ENCODE measurements at regions not wholly inside any gene's neighbourhood (a gene's known extent, or its start where the extent isn't known, plus 50 kb on each side); places are given as distances from the start of the nearest gene placed in this dataset.

GRCh38 chr13:77409412-77409811, 82.5 kb upstream of the MYCBP2 start:
- no peak for TF ChIP-seq EZH2phosphoT487 (IDR thresholded peaks at IDR 0.05; ENCODE audit: unreplicated experiment)
- TF ChIP-seq POLR2AphosphoS5 (IDR thresholded peaks at IDR 0.05; ENCODE audit: low read depth) = no peak
- TF ChIP-seq CTCF (conservative IDR thresholded peaks at IDR 0.05; ENCODE audit: low read depth in 2 of 2) = no peak
- no peak for TF ChIP-seq EZH2 (IDR thresholded peaks at IDR 0.05; ENCODE audit: low read depth, unreplicated experiment)
- TF ChIP-seq, protein P1, sequence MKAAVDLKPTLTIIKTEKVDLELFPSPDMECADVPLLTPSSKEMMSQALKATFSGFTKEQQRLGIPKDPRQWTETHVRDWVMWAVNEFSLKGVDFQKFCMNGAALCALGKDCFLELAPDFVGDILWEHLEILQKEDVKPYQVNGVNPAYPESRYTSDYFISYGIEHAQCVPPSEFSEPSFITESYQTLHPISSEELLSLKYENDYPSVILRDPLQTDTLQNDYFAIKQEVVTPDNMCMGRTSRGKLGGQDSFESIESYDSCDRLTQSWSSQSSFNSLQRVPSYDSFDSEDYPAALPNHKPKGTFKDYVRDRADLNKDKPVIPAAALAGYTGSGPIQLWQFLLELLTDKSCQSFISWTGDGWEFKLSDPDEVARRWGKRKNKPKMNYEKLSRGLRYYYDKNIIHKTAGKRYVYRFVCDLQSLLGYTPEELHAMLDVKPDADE (IDR thresholded peaks at IDR 0.05) = no peak
- no peak for TF ChIP-seq NANOG (IDR thresholded peaks at IDR 0.05; ENCODE audit: borderline replicate concordance)
- TF ChIP-seq, protein P2, sequence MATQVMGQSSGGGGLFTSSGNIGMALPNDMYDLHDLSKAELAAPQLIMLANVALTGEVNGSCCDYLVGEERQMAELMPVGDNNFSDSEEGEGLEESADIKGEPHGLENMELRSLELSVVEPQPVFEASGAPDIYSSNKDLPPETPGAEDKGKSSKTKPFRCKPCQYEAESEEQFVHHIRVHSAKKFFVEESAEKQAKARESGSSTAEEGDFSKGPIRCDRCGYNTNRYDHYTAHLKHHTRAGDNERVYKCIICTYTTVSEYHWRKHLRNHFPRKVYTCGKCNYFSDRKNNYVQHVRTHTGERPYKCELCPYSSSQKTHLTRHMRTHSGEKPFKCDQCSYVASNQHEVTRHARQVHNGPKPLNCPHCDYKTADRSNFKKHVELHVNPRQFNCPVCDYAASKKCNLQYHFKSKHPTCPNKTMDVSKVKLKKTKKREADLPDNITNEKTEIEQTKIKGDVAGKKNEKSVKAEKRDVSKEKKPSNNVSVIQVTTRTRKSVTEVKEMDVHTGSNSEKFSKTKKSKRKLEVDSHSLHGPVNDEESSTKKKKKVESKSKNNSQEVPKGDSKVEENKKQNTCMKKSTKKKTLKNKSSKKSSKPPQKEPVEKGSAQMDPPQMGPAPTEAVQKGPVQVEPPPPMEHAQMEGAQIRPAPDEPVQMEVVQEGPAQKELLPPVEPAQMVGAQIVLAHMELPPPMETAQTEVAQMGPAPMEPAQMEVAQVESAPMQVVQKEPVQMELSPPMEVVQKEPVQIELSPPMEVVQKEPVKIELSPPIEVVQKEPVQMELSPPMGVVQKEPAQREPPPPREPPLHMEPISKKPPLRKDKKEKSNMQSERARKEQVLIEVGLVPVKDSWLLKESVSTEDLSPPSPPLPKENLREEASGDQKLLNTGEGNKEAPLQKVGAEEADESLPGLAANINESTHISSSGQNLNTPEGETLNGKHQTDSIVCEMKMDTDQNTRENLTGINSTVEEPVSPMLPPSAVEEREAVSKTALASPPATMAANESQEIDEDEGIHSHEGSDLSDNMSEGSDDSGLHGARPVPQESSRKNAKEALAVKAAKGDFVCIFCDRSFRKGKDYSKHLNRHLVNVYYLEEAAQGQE (IDR thresholded peaks at IDR 0.05; ENCODE audit: unreplicated experiment) = no peak
- no peak for TF ChIP-seq CREB1 (CRISPR knock-in tag; IDR thresholded peaks at IDR 0.05; ENCODE audit: low read depth)
- no peak for TF ChIP-seq ZNF331 (CRISPR knock-in tag; IDR thresholded peaks at IDR 0.05; ENCODE audit: low read depth)
- TF ChIP-seq STAT1 (IDR thresholded peaks at IDR 0.05; ENCODE audit: unreplicated experiment) = no peak
